A549 (cell line): ENCODE measurements at regions not wholly inside any gene's neighbourhood (a gene's known extent, or its start where the extent isn't known, plus 50 kb on each side); places are given as distances from the start of the nearest gene placed in this dataset.

Source experiments
- ATAC-seq, 2 experiments: fragments of 200-7000 bp in 1 of 2; fragments of >200 bp in 1 of 2; cut with Nextera tagmentation in 1 of 2; cut with Tn5 transposase in 1 of 2; 3 replicates each; pipeline versions ENCODE4 v1.8.0 to v1.9.1; 2018 to 2020; ENCODE audit warnings: mild to moderate bottlenecking in 1 of 2, moderate library complexity in 1 of 2
- CTCF ChIA-PET: fragments of 300-600 bp; sonication (Branson Sonifier 250); formaldehyde crosslinking; extraction: SDS; loops from one replicate; lab custom pipeline; 2021; ENCODE audit warnings: antibody characterized with exemption, inconsistent platforms; lab: Yijun Ruan, JAX
- POLR2A ChIA-PET: fragments of 350-600 bp; formaldehyde crosslinking; extraction: SDS; loops from one replicate; lab custom pipeline; 2021; ENCODE audit warnings: antibody characterized with exemption, inconsistent platforms; lab: Yijun Ruan, JAX
- DNase-seq, 2 experiments: peaks; one replicate each; pipeline versions ENCODE4 v3.0.0 to v3.0.0-alpha.2; 2011 to 2016; ENCODE audit warnings: low read depth in 1 of 2, low spot score in 1 of 2
- FAIRE-seq: peaks from 2 replicates; lab custom pipeline; 2011; peaks lifted over from hg19 to GRCh38; lab: Jason Lieb, UNC
- H3K27ac ChIP-seq, 2 experiments: fragments of >200 bp; sonication (Bioruptor Twin); formaldehyde crosslinking; 3 replicates each; pipeline ENCODE4 v1.5.1; 2016 to 2017
- H3K4me1 ChIP-seq: fragments of >200 bp; sonication (Bioruptor Twin); formaldehyde crosslinking; 3 replicates; pipeline ENCODE4 v1.6.1; 2016
- H3K4me2 ChIP-seq: fragments of >200 bp; sonication (Bioruptor Twin); formaldehyde crosslinking; 3 replicates; pipeline ENCODE4 v1.6.1; 2016
- H3K4me3 ChIP-seq: fragments of >200 bp; sonication (Bioruptor Twin); formaldehyde crosslinking; 3 replicates; pipeline ENCODE4 v1.5.1; 2016
- H3K9me3 ChIP-seq: fragments of >200 bp; sonication (Bioruptor Twin); formaldehyde crosslinking; 3 replicates; pipeline ENCODE4 v1.6.1; 2016
- CBX8 ChIP-seq: fragments of 200-600 bp; sonication (generic); IDR thresholded peaks from 2 replicates; pipeline ENCODE4 v1.6.1; 2016
- EHF ChIP-seq: fragments of 250-450 bp; sonication (Bioruptor Pico); IDR thresholded peaks from 2 replicates; pipeline ENCODE4 v1.5.0; 2020; ENCODE audit warnings: mild to moderate bottlenecking
- EP300 ChIP-seq, 2 experiments: fragments of >200 bp; sonication (Bioruptor Twin); formaldehyde crosslinking; IDR thresholded peaks; 2 replicates in 1 of 2; 3 replicates in 1 of 2; pipeline ENCODE4 v1.6.1; 2016 to 2017
- FOSL2 ChIP-seq, 2 experiments: fragments of 450-650 bp in 1 of 2; fragments of >200 bp in 1 of 2; sonication (Bioruptor Twin) in 1 of 2; formaldehyde crosslinking; IDR thresholded peaks; 2 replicates each; pipeline versions ENCODE4 v1.5.0 to v1.6.1; 2016 to 2020; ENCODE audit warnings: mild to moderate bottlenecking in 1 of 2, moderate library complexity in 1 of 2
- FOXS1 ChIP-seq: fragments of 250-450 bp; sonication (Bioruptor Pico); IDR thresholded peaks from 2 replicates; pipeline ENCODE4 v1.5.0; 2020; ENCODE audit warnings: mild to moderate bottlenecking, moderate library complexity
- GATA3 ChIP-seq: IDR thresholded peaks from 2 replicates; pipeline ENCODE4 v1.6.1; 2012; ENCODE audit warnings: borderline replicate concordance
- HOXA7 ChIP-seq: fragments of 250-450 bp; sonication (Bioruptor Pico); IDR thresholded peaks from 2 replicates; pipeline ENCODE4 v1.5.0; 2020; ENCODE audit warnings: mild to moderate bottlenecking, moderate library complexity
- HOXB5 ChIP-seq: fragments of 250-450 bp; sonication (Bioruptor Pico); IDR thresholded peaks from 2 replicates; pipeline ENCODE4 v1.5.0; 2020; ENCODE audit warnings: mild to moderate bottlenecking, moderate library complexity
- JUN ChIP-seq, 2 experiments: fragments of >200 bp; sonication (Bioruptor Twin); formaldehyde crosslinking; IDR thresholded peaks; 2 replicates in 1 of 2; 3 replicates in 1 of 2; pipeline ENCODE4 v1.6.1; 2016 to 2017
- KDM1A ChIP-seq: fragments of 200-600 bp; sonication (generic); IDR thresholded peaks from 2 replicates; pipeline ENCODE4 v1.6.1; 2016; ENCODE audit warnings: low read depth, mild to moderate bottlenecking
- KDM5A ChIP-seq: fragments of 200-600 bp; sonication (generic); IDR thresholded peaks from 2 replicates; pipeline ENCODE4 v1.6.1; 2016; ENCODE audit warnings: antibody characterized with exemption, mild to moderate bottlenecking
- MAZ ChIP-seq: fragments of 150-350 bp; IDR thresholded peaks from 2 replicates; pipeline ENCODE4 v1.6.1; 2014; ENCODE audit warnings: antibody characterized with exemption, low read depth, low read length, borderline replicate concordance
- MYC ChIP-seq: IDR thresholded peaks from 2 replicates; pipeline ENCODE4 v1.6.1; 2012; ENCODE audit warnings: mild to moderate bottlenecking, inconsistent platforms, low read length, improper control_type of control experiment, borderline replicate concordance
- PHF8 ChIP-seq: fragments of 200-600 bp; sonication (generic); IDR thresholded peaks from 2 replicates; pipeline ENCODE4 v1.6.1; 2016; ENCODE audit warnings: low read depth, mild to moderate bottlenecking, antibody characterized with exemption, moderate library complexity, borderline replicate concordance
- RAD21 ChIP-seq, 2 experiments: fragments of >200 bp in 1 of 2; sonication (Bioruptor Twin) in 1 of 2; formaldehyde crosslinking in 1 of 2; IDR thresholded peaks in 1 of 2; conservative IDR thresholded peaks in 1 of 2; 2 replicates in 1 of 2; 3 replicates in 1 of 2; pipeline ENCODE4 v1.6.1; 2012 to 2018; ENCODE audit warnings: inconsistent platforms in 1 of 2
- RARB ChIP-seq: fragments of 250-450 bp; sonication (Bioruptor Pico); IDR thresholded peaks from 2 replicates; pipeline ENCODE4 v1.8.0; 2021; ENCODE audit warnings: mild to moderate bottlenecking, moderate library complexity
- RCOR1 ChIP-seq: fragments of 150-350 bp; IDR thresholded peaks from 2 replicates; pipeline ENCODE4 v1.6.1; 2014; ENCODE audit warnings: antibody characterized with exemption, low read length, low read depth
- RNF2 ChIP-seq: fragments of 200-600 bp; sonication (generic); IDR thresholded peaks from 2 replicates; pipeline ENCODE4 v1.6.1; 2016; ENCODE audit warnings: low read depth, mild to moderate bottlenecking, antibody characterized with exemption, moderate library complexity, borderline replicate concordance
- SMC3 ChIP-seq: fragments of >200 bp; sonication (Bioruptor Twin); formaldehyde crosslinking; IDR thresholded peaks from 3 replicates; pipeline ENCODE4 v1.6.1; 2018; ENCODE audit warnings: inconsistent platforms
- SREBF2 ChIP-seq: fragments of 450-650 bp; IDR thresholded peaks from 2 replicates; pipeline ENCODE4 v1.6.1; 2014; ENCODE audit warnings: mild to moderate bottlenecking, moderate library complexity
- TFCP2L1 ChIP-seq: fragments of 250-450 bp; sonication (Bioruptor Pico); IDR thresholded peaks from 2 replicates; pipeline ENCODE4 v1.5.0; 2021; ENCODE audit warnings: mild to moderate bottlenecking
- TP53 ChIP-seq: fragments of 250-450 bp; sonication (Bioruptor Pico); IDR thresholded peaks from 2 replicates; pipeline ENCODE4 v1.5.0; 2021; ENCODE audit warnings: mild to moderate bottlenecking, moderate library complexity
- ZC3H11A ChIP-seq: fragments of 450-650 bp; IDR thresholded peaks from 2 replicates; pipeline ENCODE4 v1.6.1; 2014; ENCODE audit warnings: antibody characterized with exemption, mild to moderate bottlenecking
- ZFP36 ChIP-seq: fragments of 450-650 bp; IDR thresholded peaks from 2 replicates; pipeline ENCODE4 v1.6.1; 2014; ENCODE audit warnings: borderline replicate concordance; ENCODE audit not compliant: partially characterized antibody
- WGBS: methylation state at CpG from one replicate; pipeline ENCODE4 v1.1.6; 2017; ENCODE audit errors: missing lambda C conversion rate; 5-methylcytosine and 5-hydroxymethylcytosine counted together
- TF ChIP-seq, protein P1 (sequence below): fragments of 150-350 bp; IDR thresholded peaks from 2 replicates; pipeline ENCODE4 v1.6.1; 2014; ENCODE audit warnings: low read depth, mild to moderate bottlenecking, low read length
- TF ChIP-seq, protein P2 (sequence below): fragments of >200 bp; sonication (Bioruptor Twin); formaldehyde crosslinking; IDR thresholded peaks from 3 replicates; pipeline ENCODE4 v1.6.1; 2016
- TF ChIP-seq, protein P3 (sequence below): fragments of 200-600 bp; sonication (generic); IDR thresholded peaks from 2 replicates; pipeline ENCODE4 v1.6.1; 2016; ENCODE audit warnings: antibody characterized with exemption, mild to moderate bottlenecking, moderate library complexity

DNA sequence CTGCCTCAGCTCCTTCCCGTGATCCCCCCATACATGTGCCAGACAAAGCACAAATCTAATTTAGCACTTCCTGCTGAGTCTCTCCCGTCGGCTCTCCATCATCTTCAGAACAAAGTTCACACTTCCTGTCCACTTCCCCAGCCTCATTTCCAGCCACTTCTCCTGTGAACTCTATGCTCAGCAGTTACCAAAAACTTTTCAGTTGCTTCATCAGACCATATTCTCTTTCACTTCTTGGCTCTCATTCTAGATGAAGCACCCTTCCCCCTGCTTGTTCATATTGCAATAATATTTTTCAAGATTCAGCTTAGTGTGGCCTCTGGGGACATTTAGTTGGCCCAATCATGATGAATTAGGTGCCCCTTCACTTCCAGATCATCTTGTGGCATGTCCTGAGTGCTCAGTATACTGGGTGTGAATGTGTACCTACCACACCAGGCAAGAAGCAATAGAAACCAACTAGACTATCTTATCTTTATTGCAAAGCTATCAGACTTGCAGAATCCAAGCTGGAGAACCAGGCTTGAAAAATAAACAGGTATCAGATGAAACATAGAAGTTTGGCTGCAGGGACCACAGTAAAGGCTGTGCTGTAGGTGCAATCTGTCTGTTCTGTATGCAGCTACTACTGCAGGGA is 115.8 kb downstream of the NXPE2 start:
- TF ChIP-seq KDM5A, result no peak
- no peak for TF ChIP-seq PHF8
- TF ChIP-seq MAZ, result no peak
- TF ChIP-seq TFCP2L1 (CRISPR knock-in tag), result no peak
- TF ChIP-seq RAD21 (conservative IDR thresholded peaks at IDR 0.05 in 1 of 2, IDR thresholded peaks at IDR 0.05 in 1 of 2), result no peak
- no peak for TF ChIP-seq ZC3H11A
- no peak for TF ChIP-seq HOXA7 (CRISPR knock-in tag)
- TF ChIP-seq, protein P1, sequence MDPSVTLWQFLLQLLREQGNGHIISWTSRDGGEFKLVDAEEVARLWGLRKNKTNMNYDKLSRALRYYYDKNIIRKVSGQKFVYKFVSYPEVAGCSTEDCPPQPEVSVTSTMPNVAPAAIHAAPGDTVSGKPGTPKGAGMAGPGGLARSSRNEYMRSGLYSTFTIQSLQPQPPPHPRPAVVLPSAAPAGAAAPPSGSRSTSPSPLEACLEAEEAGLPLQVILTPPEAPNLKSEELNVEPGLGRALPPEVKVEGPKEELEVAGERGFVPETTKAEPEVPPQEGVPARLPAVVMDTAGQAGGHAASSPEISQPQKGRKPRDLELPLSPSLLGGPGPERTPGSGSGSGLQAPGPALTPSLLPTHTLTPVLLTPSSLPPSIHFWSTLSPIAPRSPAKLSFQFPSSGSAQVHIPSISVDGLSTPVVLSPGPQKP, result no peak
- TF ChIP-seq FOXS1 (CRISPR knock-in tag), result no peak
- TF ChIP-seq KDM1A, result no peak
- no peak for TF ChIP-seq MYC
- no peak for TF ChIP-seq SMC3
- TF ChIP-seq EP300 (IDR thresholded peaks at IDR 0.05), result no peak
- TF ChIP-seq TP53 (CRISPR knock-in tag), result no peak
- no peak for TF ChIP-seq JUN (IDR thresholded peaks at IDR 0.05)
- TF ChIP-seq, protein P2, sequence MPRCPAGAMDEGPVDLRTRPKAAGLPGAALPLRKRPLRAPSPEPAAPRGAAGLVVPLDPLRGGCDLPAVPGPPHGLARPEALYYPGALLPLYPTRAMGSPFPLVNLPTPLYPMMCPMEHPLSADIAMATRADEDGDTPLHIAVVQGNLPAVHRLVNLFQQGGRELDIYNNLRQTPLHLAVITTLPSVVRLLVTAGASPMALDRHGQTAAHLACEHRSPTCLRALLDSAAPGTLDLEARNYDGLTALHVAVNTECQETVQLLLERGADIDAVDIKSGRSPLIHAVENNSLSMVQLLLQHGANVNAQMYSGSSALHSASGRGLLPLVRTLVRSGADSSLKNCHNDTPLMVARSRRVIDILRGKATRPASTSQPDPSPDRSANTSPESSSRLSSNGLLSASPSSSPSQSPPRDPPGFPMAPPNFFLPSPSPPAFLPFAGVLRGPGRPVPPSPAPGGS, result no peak
- no peak for TF ChIP-seq RNF2
- no peak for TF ChIP-seq HOXB5 (CRISPR knock-in tag)
- TF ChIP-seq, protein P3, sequence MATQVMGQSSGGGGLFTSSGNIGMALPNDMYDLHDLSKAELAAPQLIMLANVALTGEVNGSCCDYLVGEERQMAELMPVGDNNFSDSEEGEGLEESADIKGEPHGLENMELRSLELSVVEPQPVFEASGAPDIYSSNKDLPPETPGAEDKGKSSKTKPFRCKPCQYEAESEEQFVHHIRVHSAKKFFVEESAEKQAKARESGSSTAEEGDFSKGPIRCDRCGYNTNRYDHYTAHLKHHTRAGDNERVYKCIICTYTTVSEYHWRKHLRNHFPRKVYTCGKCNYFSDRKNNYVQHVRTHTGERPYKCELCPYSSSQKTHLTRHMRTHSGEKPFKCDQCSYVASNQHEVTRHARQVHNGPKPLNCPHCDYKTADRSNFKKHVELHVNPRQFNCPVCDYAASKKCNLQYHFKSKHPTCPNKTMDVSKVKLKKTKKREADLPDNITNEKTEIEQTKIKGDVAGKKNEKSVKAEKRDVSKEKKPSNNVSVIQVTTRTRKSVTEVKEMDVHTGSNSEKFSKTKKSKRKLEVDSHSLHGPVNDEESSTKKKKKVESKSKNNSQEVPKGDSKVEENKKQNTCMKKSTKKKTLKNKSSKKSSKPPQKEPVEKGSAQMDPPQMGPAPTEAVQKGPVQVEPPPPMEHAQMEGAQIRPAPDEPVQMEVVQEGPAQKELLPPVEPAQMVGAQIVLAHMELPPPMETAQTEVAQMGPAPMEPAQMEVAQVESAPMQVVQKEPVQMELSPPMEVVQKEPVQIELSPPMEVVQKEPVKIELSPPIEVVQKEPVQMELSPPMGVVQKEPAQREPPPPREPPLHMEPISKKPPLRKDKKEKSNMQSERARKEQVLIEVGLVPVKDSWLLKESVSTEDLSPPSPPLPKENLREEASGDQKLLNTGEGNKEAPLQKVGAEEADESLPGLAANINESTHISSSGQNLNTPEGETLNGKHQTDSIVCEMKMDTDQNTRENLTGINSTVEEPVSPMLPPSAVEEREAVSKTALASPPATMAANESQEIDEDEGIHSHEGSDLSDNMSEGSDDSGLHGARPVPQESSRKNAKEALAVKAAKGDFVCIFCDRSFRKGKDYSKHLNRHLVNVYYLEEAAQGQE, result no peak
- Histone ChIP-seq H3K4me2 (no peak overlapping the region), H3K9me3 (no peaks in the 10 kb centered on the region), H3K27ac (no peak overlapping the region), H3K4me1 (no peaks in the 10 kb centered on the region), H3K4me3 (no peak overlapping the region)
- ATAC-seq, result no peak
- no peak for DNase-seq
- ChIA-PET POLR2A (no interaction called here), CTCF (interaction anchor here (1.8 kb wide), 1 partner anchor 20 kb away, joined by 8 read pairs; no protein-coding TSS in a partner anchor)
- WGBS, result 8% methylated on average over 3 of the region's 3 CpGs
- no peak for FAIRE-seq

DNA sequence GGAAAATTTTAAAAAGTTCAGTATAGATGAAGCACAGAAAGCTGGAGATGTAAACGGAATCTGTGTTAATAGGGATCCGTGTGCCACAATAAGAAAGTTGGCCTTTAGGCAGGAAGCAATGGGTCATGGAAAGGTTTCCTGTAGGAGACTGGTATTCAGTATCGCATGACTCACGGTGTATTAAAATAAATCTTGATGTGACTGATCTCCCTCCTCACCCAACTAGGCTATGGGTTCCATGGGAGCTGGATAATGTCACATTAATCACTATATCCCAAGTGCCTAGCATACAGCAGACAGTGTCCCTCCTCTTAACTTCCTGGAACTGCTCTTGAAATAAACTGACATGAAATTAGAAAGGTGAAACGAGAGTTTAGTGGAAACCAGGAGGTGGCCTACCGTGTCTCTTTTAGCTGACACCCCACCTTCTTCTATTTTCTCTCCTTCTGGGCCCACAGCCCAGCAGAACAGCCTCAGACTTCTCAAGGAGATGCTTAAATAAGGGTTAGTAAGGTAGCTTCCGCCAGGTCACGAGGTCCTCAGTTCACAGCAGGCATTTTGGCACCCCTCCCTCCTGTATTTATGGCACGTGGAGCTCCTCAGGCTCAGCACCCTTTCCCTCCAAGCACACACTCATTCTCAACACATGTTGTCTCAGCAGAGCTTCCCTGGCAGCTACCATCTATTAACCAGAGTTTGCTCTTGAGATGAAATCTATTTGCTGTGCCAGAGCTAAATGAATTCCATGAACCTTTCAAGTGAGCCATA is 118.8 kb downstream of the NXPE2 start:
- TF ChIP-seq ZFP36 (no peak), FOXS1 (CRISPR knock-in tag) (no peak), RARB (CRISPR knock-in tag) (no peak), EHF (CRISPR knock-in tag) (no peak), SREBF2 (no peak), KDM5A (no peak), RNF2 (no peak), HOXA7 (CRISPR knock-in tag) (no peak), PHF8 (no peak), ZC3H11A (no peak), GATA3 (no peak), FOSL2 (IDR thresholded peaks at IDR 0.05) (no peak), FOSL2 (CRISPR knock-in tag; IDR thresholded peaks at IDR 0.05) (no peak), CBX8 (no peak), RCOR1 (no peak)
- ATAC-seq (no peak), FAIRE-seq (no peak), DNase-seq (no peak)
- no peak overlapping the region for H3K27ac ChIP-seq
- CTCF ChIA-PET, result interaction anchor here (0.6 kb wide), 1 partner anchor 1577 kb away, joined by 3 read pairs; no protein-coding TSS in a partner anchor
- no peak overlapping the region for H3K4me3 ChIP-seq
- H3K4me2 ChIP-seq, result no peak overlapping the region
- WGBS, result 15% methylated on average over 9 of the region's 9 CpGs
- H3K9me3 ChIP-seq, result no peaks in the 10 kb centered on the region
- POLR2A ChIA-PET, result no interaction called here
- no peaks in the 10 kb centered on the region for H3K4me1 ChIP-seq
